ENCODE measurements at regions not wholly inside any gene's neighbourhood (a gene's known extent, or its start where the extent isn't known, plus 50 kb on each side); places are given as distances from the start of the nearest gene placed in this dataset.

DNA sequence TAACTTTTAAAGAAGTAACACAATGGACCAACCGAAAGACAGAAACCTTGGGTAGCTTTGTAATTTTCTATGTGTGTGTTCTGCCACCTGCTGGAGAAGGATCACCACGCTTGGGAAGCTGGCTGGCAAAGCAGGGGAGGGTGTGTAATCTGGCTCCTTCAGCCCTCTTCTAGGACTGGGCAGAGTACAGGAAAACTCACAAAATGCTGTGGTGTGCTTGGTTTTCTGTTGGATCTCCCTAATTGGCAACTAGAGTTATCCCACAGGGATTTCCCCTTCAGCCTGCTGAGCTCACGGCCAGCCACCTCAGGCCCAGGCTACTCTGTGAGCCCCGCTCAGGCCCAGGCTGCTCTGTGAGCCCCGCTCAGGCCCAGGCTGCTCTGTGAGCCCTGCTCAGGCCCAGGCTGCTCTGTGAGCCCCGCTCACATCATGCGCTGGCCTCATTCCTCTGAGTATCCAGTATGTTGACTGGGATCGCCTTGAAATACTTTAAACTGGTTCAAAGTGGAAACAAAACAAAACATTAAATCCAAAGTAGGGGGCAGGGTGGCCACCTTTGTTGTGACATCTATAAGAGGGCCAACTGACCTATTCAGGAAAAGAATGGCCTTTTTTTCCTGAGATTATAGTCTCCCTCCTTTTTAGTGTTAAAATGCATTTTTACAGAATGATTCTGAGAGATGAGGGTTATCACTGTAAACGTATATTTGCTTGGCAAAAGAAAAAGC lies 52.0 kb upstream of the RNU6-8 start:
- DNase-seq (ENCODE audit: low read depth): peak; percentile 77

DNA sequence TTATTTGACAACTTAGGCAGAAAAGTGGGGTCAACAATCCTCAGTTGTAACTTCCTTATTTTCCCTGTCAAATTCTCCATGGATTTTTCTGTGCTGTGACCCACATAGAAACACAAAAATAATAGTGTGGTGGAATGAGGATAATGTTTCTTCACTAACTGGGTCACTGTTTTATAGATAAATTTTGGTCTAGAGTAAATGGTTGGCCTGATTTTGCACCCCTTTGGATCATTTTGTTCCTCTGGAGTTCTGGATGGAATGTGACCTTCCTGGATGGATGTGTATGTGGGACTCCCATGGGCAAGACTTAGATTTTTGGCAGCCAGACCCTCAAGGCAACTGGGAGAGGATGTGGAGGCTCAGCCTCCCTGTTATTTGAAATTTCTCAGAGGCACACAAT lies 52.7 kb upstream of the RNU6-8 start:
- no peak for DNase-seq (ENCODE audit: low read depth)

DNA sequence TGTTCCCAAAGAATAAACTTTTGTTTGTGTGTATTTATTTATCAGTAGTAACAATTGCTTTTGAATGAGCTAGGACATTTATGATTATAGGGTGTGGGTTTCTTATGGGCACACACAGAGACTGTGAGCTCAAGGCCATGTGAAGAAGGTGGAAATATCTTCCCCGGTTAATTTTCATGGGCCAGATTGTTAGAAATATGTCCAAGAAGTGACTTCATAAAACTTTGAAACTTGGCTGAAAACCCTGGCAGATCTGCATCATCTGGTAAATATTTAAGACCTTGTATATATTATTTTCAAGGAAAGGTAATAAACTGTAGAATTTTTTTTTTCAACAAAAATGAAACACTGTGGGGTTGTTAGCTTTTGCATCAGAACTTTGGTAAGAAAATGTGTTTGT lies 53.5 kb upstream of the RNU6-8 start:
- DNase-seq (ENCODE audit: low read depth): peak; percentile 67

DNA sequence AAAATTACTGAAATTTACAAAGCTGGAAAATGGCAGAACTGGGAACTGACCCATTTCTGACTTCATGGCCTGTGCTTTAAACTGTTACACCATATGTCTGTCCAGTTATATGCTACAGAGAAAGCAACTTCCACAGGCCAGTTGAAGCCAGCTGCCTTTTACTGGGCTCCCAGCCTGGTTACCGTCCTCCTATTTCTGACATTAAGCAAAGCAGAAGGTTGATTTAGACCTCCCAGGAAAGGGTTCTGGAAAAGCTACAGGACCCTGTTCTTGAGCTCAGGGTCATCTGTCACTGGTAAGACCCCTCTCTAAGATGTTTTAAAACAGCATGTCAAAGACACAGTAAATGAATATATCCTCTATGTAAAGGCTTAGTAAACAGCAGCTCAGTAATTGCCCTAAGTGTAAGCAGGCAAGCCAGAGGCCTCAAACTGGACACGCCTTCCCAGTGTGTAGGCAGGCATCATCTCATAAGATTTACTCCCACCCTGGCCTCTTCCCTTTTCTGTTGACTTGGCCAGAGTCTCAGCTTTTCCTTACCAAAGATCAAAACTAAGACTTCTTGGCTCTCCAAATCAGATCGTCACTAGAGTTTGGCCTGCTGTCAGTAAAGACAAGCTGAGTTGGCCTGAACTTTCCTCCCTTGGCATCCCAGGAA lies 55.4 kb upstream of the RNU6-8 start:
- peak; percentile 11 for DNase-seq (ENCODE audit: low read depth)

DNA sequence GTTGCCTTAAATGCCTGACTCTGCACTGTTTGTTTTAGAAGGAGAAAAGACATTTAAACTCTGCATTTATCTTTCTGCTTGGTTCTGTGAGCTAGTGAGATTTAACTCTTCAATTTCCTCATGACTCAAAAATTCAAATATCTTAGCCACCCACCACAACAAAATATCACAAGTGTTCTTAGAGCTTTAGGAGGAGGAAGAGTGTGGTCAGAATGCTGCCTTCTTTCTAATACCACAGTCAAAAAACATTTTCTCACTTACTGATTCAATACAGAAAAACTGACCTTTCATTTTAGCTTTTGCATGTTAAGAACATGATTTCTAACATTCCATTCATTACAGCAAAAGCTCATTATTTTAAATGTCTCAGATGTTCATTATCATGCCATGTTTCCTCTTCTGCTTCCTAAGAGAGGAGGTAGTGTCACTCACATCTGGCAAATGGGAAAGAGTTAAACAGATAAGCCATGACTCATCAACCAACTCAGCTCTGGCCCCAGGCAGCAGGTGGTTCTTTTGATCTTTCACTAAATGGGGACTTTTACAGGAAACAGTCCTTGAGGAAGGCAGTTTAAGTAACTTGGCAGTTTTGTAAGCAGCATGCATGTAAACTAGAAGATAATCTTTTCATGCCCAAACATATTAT lies 56.4 kb upstream of the RNU6-8 start:
- DNase-seq (ENCODE audit: low read depth): peak; percentile 80

DNA sequence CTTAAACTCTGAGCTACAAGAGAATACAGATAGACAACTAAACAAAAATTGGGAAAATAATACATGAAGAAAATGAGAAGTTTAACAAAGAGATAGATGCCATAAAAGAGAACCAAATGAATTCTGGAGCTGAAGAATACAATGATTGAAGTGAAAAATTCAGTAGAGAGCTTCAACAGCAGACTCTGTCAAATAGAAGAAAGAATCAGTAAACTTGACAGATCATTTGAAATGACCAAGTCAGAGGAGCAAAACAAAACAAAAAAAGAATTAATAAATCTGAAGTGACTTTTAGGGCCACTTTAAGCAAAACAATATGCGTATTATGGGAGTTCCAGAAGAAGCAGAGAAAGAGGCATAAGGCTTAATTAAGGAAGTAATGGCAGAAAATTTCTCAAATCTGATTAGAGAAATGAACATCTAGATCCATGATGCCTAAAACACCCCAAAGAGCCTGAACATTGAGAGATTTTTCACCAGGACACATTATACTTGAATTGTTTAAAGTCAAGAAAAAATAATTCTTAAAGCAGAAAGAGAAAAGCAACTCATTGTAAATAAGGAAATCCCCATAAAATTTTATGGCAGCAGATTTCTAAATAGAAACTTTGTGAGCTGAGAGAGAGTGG lies 61.0 kb upstream of the RNU6-8 start:
- no peak for DNase-seq (ENCODE audit: low read depth)

DNA sequence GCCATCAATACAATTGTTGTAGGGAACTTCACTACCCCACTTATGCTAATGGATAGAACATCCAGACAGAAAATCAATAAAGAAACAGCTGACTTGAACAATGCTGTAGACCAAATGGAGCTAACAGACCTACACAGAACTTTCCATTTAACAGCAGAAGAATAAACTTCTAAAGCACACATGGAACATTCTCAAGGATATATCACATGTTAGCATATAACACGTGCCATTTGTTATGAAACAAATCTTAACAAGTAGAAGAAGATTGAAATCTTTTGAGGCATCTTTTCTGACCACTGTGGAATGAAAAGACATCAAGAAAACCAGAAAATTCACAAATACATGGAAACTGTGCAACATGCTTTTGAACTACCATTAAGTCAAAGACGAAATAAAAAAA lies 62.5 kb upstream of the RNU6-8 start:
- DNase-seq (ENCODE audit: low read depth): no peak

DNA sequence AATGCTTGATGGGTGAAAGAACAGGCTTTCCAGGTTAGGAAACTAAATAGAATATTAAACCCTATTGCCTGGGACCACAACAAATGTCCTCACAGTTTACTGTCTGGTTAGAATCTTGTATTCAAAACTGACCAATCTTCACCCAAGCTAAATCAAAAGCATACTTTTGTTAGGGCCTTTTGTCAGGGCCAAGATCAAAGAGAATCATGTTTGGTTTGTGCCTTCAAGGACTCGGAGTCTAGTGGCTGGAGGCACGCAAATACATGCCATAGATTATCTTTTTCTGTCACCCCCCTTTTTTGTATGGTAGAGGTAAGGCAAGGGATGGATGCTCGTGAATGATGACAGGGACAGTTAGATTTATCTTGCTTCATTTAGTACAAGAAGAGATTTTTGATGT lies 51.1 kb upstream of the AKAP6 start:
- no peak for DNase-seq (ENCODE audit: low read depth)

All from iris pigment epithelial cell (primary cell).